B cell (primary cell): ENCODE measurements at regions not wholly inside any gene's neighbourhood (a gene's known extent, or its start where the extent isn't known, plus 50 kb on each side); places are given as distances from the start of the nearest gene placed in this dataset.

Source experiments
- ATAC-seq: fragments of 200-7000 bp; cut with Tn5 transposase; one replicate; pipeline ENCODE4 v1.10.0; 2021; ENCODE audit warnings: low read depth, mild to moderate bottlenecking, moderate number of reproducible peaks, moderate library complexity
- CTCF ChIA-PET: fragments of 350-600 bp; sonication (Branson Sonifier 250); formaldehyde crosslinking; loops from one replicate; lab custom pipeline; 2021; ENCODE audit warnings: antibody characterized with exemption, inconsistent platforms; lab: Charles Lee
- POLR2A ChIA-PET: fragments of 350-600 bp; sonication (Branson Sonifier 250); formaldehyde crosslinking; loops from one replicate; lab custom pipeline; 2021; ENCODE audit warnings: antibody characterized with exemption; lab: Charles Lee
- DNase-seq: peaks from one replicate; pipeline ENCODE4 v3.0.0; 2013
- H2AFZ ChIP-seq: 2 replicates; pipeline ENCODE4 v1.6.1; 2012; ENCODE audit warnings: mild to moderate bottlenecking, low read depth, low read length; ENCODE audit not compliant: insufficient read depth, poor library complexity, severe bottlenecking
- H3K27ac ChIP-seq, 2 donors: 1 replicate in 1 of 2; 2 replicates in 1 of 2; pipeline ENCODE4 v1.5.1; 2012 to 2013; ENCODE audit warnings: low read length in 2 of 2, mild to moderate bottlenecking in 2 of 2, moderate library complexity in 1 of 2
- H3K27me3 ChIP-seq, 4 experiments: fragments of 200-600 bp in 1 of 4; sonication (generic) in 1 of 4; replicated peaks in 1 of 4; 1 replicate in 2 of 4; 2 replicates in 2 of 4; pipeline versions ENCODE4 v1.6.1 to v1.7.0; 2013 to 2016; ENCODE audit warnings: low read length in 3 of 4, mild to moderate bottlenecking in 2 of 4, mixed read lengths in 1 of 4, moderate library complexity in 1 of 4; ENCODE audit not compliant: insufficient read depth in 4 of 4, control insufficient read depth in 3 of 4; ENCODE audit errors: control extremely low read depth in 1 of 4
- H3K36me3 ChIP-seq, 2 experiments: replicated peaks in 1 of 2; 1 replicate in 1 of 2; 2 replicates in 1 of 2; pipeline versions ENCODE4 v1.6.1 to v1.7.1; 2013; ENCODE audit warnings: low read length in 1 of 2; ENCODE audit not compliant: insufficient read depth in 2 of 2, control insufficient read depth in 1 of 2; ENCODE audit errors: control extremely low read depth in 1 of 2, extremely low read depth in 1 of 2
- H3K4me1 ChIP-seq, 2 donors: fragments of 200-600 bp in 1 of 2; sonication (generic) in 1 of 2; 1 replicate in 1 of 2; 2 replicates in 1 of 2; pipeline versions ENCODE4 v1.5.1 to v1.6.1; 2013 to 2017; ENCODE audit warnings: low read length in 2 of 2; ENCODE audit not compliant: control insufficient read depth in 2 of 2, insufficient read depth in 2 of 2
- H3K4me2 ChIP-seq: replicated peaks from 2 replicates; pipeline ENCODE3; 2012; ENCODE audit warnings: mild to moderate bottlenecking, low read depth, low read length; ENCODE audit not compliant: poor library complexity, severe bottlenecking
- H3K4me3 ChIP-seq, 5 experiments: fragments of 200-600 bp in 1 of 5; sonication (generic) in 1 of 5; 1 replicate in 3 of 5; 2 replicates in 2 of 5; pipeline versions ENCODE4 v1.5.1 to v1.7.0; 2011 to 2016; ENCODE audit warnings: low read length in 4 of 5, mild to moderate bottlenecking in 4 of 5, low read depth in 2 of 5, control low read depth in 1 of 5, moderate library complexity in 1 of 5; ENCODE audit not compliant: insufficient read depth in 1 of 5; ENCODE audit errors: control extremely low read depth in 1 of 5, extremely low read depth in 1 of 5
- H3K79me2 ChIP-seq: fragments of 200-600 bp; sonication (generic); one replicate; pipeline ENCODE4 v1.6.0; 2016; ENCODE audit warnings: low read length; ENCODE audit not compliant: control insufficient read depth, insufficient read depth
- H3K9ac ChIP-seq: fragments of 200-600 bp; sonication (generic); 2 replicates; pipeline ENCODE4 v1.6.1; 2017; ENCODE audit warnings: mild to moderate bottlenecking, low read length, moderate library complexity
- H3K9me3 ChIP-seq, 3 donors: one replicate each; pipeline versions ENCODE4 v1.6.1 to v1.7.1; 2013; ENCODE audit warnings: low read length in 2 of 3; ENCODE audit not compliant: control insufficient read depth in 2 of 3, insufficient read depth in 1 of 3; ENCODE audit errors: control extremely low read depth in 1 of 3
- H4K20me1 ChIP-seq: 2 replicates; pipeline ENCODE4 v1.6.0; 2012; ENCODE audit warnings: mild to moderate bottlenecking, low read length; ENCODE audit not compliant: insufficient read depth, control insufficient read depth, poor library complexity, severe bottlenecking
- H3K27ac Mint-ChIP-seq: one replicate; pipeline ENCODE4 v1.8.0; 2021; ENCODE audit warnings: mixed read lengths
- H3K27me3 Mint-ChIP-seq: one replicate; pipeline ENCODE4 v1.8.0; 2021; ENCODE audit warnings: mixed read lengths
- H3K4me1 Mint-ChIP-seq: one replicate; pipeline ENCODE4 v1.8.0; 2021; ENCODE audit warnings: mixed read lengths
- H3K4me3 Mint-ChIP-seq: one replicate; pipeline ENCODE4 v1.8.0; 2021; ENCODE audit warnings: mixed read lengths
- H3K9me3 Mint-ChIP-seq: one replicate; pipeline ENCODE4 v1.8.0; 2022; ENCODE audit warnings: mixed read lengths; ENCODE audit not compliant: insufficient read depth
- CTCF ChIP-seq: fragments of 200-600 bp; IDR thresholded peaks from one replicate; pipeline ENCODE4 v1.8.0; 2022; ENCODE audit warnings: antibody characterized with exemption, mild to moderate bottlenecking
- EZH2 ChIP-seq: IDR thresholded peaks from 2 replicates; pipeline ENCODE4 v1.6.1; 2012; ENCODE audit warnings: borderline replicate concordance, low read depth, mild to moderate bottlenecking, moderate library complexity, low read length; ENCODE audit not compliant: insufficient read depth, poor library complexity, severe bottlenecking
- WGBS: methylation state at CpG from one replicate; pipeline ENCODE4 v1.1.5; 2013; ENCODE audit warnings: missing lambda C conversion rate; ENCODE audit not compliant: insufficient coverage; 5-methylcytosine and 5-hydroxymethylcytosine counted together
- intact Hi-C: fragments of 100-400 bp; cut with micrococcal nuclease; formaldehyde crosslinking; loops from one replicate; pipeline ENCODE4 v1.10.0; 2022

- DNase-seq: no peak
- H3K4me1 ChIP-seq: no peaks in the 10 kb centered on the region
- H3K36me3 ChIP-seq: no peaks in the 10 kb centered on the region
- no peaks in the 10 kb centered on the region for H3K27me3 ChIP-seq
- H3K27ac Mint-ChIP-seq: no peak overlapping the region
- intact Hi-C loops: no loop called here
- POLR2A ChIA-PET: no interaction called here
- no peak overlapping the region for H3K27ac ChIP-seq
- no peaks in the 10 kb centered on the region for H3K79me2 ChIP-seq
- H2AFZ ChIP-seq: no peak overlapping the region
- no peaks in the 10 kb centered on the region for H3K9me3 ChIP-seq
- H4K20me1 ChIP-seq: no peaks in the 10 kb centered on the region
- H3K4me3 ChIP-seq: no peak overlapping the region
- CTCF ChIA-PET: no interaction called here
- no peaks in the 10 kb centered on the region for H3K9me3 Mint-ChIP-seq
- 80% methylated on average over 2 of the region's 3 CpGs for WGBS
- TF ChIP-seq CTCF (no peak), EZH2 (no peak)
- no peak overlapping the region for H3K4me2 ChIP-seq
- no peak overlapping the region for H3K4me3 Mint-ChIP-seq
- no peak for ATAC-seq
- H3K27me3 Mint-ChIP-seq: no peaks in the 10 kb centered on the region
- H3K4me1 Mint-ChIP-seq: no peaks in the 10 kb centered on the region
- H3K9ac ChIP-seq: no peak overlapping the region
Observed at GRCh38 chr9:23120630-23121029, 674.0 kb downstream of the DMRTA1 start.

- TF ChIP-seq CTCF (peak; percentile 18), EZH2 (no peak)
- Mint-ChIP-seq H3K27ac (no peak overlapping the region), H3K4me3 (no peak overlapping the region), H3K4me1 (no peaks in the 10 kb centered on the region), H3K27me3 (no peaks in the 10 kb centered on the region), H3K9me3 (no peaks in the 10 kb centered on the region)
- no peak overlapping the region for H3K9ac ChIP-seq
- H3K9me3 ChIP-seq: no peaks in the 10 kb centered on the region
- ChIA-PET CTCF (no interaction called here), POLR2A (no interaction called here)
- H3K27me3 ChIP-seq: no peaks in the 10 kb centered on the region
- DNase-seq (no peak), ATAC-seq (no peak)
- no peaks in the 10 kb centered on the region for H4K20me1 ChIP-seq
- no peak overlapping the region for H3K4me2 ChIP-seq
- H3K4me1 ChIP-seq: no peaks in the 10 kb centered on the region
- no CpG with 5 or more reads among the region's 5 CpGs for WGBS
- H3K4me3 ChIP-seq: no peak overlapping the region
- intact Hi-C loops: no loop called here
- no peak overlapping the region for H2AFZ ChIP-seq
- no peaks in the 10 kb centered on the region for H3K79me2 ChIP-seq
- no peak overlapping the region for H3K27ac ChIP-seq
- no peaks in the 10 kb centered on the region for H3K36me3 ChIP-seq
Observed at GRCh38 chr9:23123048-23123632, 676.5 kb downstream of the DMRTA1 start.
